ENCODE measurements at regions not wholly inside any gene's neighbourhood (a gene's known extent, or its start where the extent isn't known, plus 50 kb on each side); places are given as distances from the start of the nearest gene placed in this dataset.

DNA sequence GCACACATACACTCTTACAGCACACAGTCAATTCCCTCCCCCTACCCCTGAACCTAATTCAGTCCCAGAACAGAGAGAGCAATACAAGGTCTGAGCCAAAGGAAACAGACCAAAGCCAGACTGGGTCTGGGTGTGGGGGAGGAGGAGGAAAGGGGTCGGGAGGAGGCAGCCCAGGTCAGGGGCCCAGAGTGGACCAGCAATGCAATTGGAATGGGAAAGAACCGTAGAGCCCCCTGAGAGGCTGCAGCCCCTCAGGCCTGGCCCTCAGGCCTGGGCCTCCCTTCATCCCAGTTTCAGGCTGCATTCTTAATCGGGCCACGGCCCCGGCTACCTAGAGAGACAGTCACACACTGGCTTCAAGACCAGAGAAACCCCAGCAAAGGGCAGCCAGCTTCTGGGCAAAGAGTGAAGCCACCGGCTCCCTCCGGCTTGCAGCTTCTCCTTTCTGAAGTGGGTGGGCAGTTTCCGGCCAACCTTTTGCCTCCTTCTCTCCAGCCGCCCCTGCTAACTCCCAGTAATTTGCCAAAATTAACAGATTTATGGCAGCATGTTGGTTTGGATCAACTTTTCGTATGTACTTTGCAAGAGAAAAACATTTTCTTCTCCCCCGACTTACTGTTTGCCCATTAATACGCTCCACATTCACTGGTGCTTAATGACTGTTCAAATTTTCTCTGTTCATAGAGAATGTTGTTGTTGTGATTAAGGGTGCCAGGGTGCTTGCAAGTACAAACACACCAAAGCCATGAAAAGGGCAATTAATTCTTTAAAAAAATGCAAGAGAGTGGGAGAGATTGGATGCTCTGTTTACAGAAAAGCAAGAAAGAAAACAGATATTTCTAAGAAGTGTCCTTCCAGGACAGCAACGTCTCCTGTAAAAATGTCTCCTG, 488.3 kb downstream of the MN1 start:
- TF ChIP-seq POLR2A (IDR thresholded peaks at IDR 0.05), result no peak
- no peak for TF ChIP-seq CTCF (IDR thresholded peaks at IDR 0.05 in 4 of 5, conservative IDR thresholded peaks at IDR 0.05 in 1 of 5)

All from gastrocnemius medialis (tissue), 4 donors.